Glutamatergic neuron (in vitro differentiated cells): ENCODE measurements at regions not wholly inside any gene's neighbourhood (a gene's known extent, or its start where the extent isn't known, plus 50 kb on each side); places are given as distances from the start of the nearest gene placed in this dataset.

ENCODE experiments used
- DNase-seq: peaks from one replicate; pipeline ENCODE4 v3.0.0; 2022
- H3K27ac Mint-ChIP-seq: one replicate; pipeline ENCODE4 v1.8.0; 2020; ENCODE audit warnings: mild to moderate bottlenecking, mixed read lengths, inconsistent platforms; ENCODE audit not compliant: unreplicated experiment
- H3K27me3 Mint-ChIP-seq: one replicate; pipeline ENCODE4 v1.8.0; 2020; ENCODE audit warnings: mild to moderate bottlenecking, moderate library complexity, mixed read lengths, inconsistent platforms; ENCODE audit not compliant: unreplicated experiment
- H3K36me3 Mint-ChIP-seq: one replicate; pipeline ENCODE4 v1.8.0; 2020; ENCODE audit warnings: mild to moderate bottlenecking, mixed read lengths, inconsistent platforms; ENCODE audit not compliant: unreplicated experiment
- H3K4me1 Mint-ChIP-seq: one replicate; pipeline ENCODE4 v1.8.0; 2020; ENCODE audit warnings: mild to moderate bottlenecking, low read depth, mixed read lengths, inconsistent platforms; ENCODE audit not compliant: unreplicated experiment
- H3K4me3 Mint-ChIP-seq: one replicate; pipeline ENCODE4 v1.8.0; 2020; ENCODE audit warnings: mild to moderate bottlenecking, mixed read lengths, inconsistent platforms; ENCODE audit not compliant: unreplicated experiment
- H3K9me3 Mint-ChIP-seq: one replicate; pipeline ENCODE4 v1.8.0; 2020; ENCODE audit warnings: mild to moderate bottlenecking, moderate library complexity, mixed read lengths, inconsistent platforms; ENCODE audit not compliant: unreplicated experiment
- TF ChIP-seq, protein P1 (sequence below): fragments of 200-600 bp; sonication (generic); IDR thresholded peaks from one replicate; pipeline ENCODE4 v1.5.0; 2021; ENCODE audit not compliant: partially characterized antibody, unreplicated experiment

GRCh38 chr22:26857169-26857568 is 199.8 kb downstream of the MIAT start:
- H3K27ac Mint-ChIP-seq = no peak overlapping the region
- H3K4me1 Mint-ChIP-seq = no peaks in the 10 kb centered on the region
- H3K36me3 Mint-ChIP-seq = no peaks in the 10 kb centered on the region
- DNase-seq = no peak
- TF ChIP-seq, protein P1, sequence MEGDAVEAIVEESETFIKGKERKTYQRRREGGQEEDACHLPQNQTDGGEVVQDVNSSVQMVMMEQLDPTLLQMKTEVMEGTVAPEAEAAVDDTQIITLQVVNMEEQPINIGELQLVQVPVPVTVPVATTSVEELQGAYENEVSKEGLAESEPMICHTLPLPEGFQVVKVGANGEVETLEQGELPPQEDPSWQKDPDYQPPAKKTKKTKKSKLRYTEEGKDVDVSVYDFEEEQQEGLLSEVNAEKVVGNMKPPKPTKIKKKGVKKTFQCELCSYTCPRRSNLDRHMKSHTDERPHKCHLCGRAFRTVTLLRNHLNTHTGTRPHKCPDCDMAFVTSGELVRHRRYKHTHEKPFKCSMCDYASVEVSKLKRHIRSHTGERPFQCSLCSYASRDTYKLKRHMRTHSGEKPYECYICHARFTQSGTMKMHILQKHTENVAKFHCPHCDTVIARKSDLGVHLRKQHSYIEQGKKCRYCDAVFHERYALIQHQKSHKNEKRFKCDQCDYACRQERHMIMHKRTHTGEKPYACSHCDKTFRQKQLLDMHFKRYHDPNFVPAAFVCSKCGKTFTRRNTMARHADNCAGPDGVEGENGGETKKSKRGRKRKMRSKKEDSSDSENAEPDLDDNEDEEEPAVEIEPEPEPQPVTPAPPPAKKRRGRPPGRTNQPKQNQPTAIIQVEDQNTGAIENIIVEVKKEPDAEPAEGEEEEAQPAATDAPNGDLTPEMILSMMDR = no peak
- H3K4me3 Mint-ChIP-seq = no peak overlapping the region
- peaks cover 3% of the 10 kb centered on the region for H3K27me3 Mint-ChIP-seq
- H3K9me3 Mint-ChIP-seq = peaks cover 1% of the 10 kb centered on the region

DNA sequence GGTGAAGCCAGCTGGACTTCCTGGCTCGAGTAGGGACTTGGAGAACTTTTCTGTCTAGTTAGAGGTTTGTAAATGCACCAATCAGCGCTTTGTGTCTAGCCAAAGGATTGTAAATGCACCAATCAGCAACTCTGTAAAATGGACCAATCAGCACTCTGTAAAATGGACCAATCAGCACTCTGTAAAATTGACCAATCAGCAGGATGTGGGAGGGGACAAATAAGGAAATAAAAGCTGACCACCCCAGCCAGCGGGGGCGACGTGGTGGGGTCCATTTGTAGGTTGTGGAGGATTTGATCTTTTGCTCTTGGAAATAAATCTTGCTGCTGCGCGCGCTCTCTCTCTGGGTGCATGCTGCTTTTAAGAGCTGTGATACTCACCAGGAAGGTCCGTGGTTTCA is 202.9 kb downstream of the MIAT start:
- TF ChIP-seq, protein P1 = no peak
- peaks cover 3% of the 10 kb centered on the region for H3K27me3 Mint-ChIP-seq
- no peaks in the 10 kb centered on the region for H3K4me1 Mint-ChIP-seq
- H3K9me3 Mint-ChIP-seq = peaks cover 1% of the 10 kb centered on the region
- H3K36me3 Mint-ChIP-seq = no peaks in the 10 kb centered on the region
- no peak for DNase-seq
- no peak overlapping the region for H3K27ac Mint-ChIP-seq
- no peak overlapping the region for H3K4me3 Mint-ChIP-seq

GRCh38 chr22:26865021-26865420 is 207.6 kb downstream of the MIAT start:
- no peak overlapping the region for H3K4me3 Mint-ChIP-seq
- peaks cover 10% of the 10 kb centered on the region for H3K36me3 Mint-ChIP-seq
- H3K27me3 Mint-ChIP-seq = no peaks in the 10 kb centered on the region
- H3K4me1 Mint-ChIP-seq = no peaks in the 10 kb centered on the region
- H3K27ac Mint-ChIP-seq = no peak overlapping the region
- TF ChIP-seq, protein P1 = no peak
- no peak for DNase-seq
- no peaks in the 10 kb centered on the region for H3K9me3 Mint-ChIP-seq

DNA sequence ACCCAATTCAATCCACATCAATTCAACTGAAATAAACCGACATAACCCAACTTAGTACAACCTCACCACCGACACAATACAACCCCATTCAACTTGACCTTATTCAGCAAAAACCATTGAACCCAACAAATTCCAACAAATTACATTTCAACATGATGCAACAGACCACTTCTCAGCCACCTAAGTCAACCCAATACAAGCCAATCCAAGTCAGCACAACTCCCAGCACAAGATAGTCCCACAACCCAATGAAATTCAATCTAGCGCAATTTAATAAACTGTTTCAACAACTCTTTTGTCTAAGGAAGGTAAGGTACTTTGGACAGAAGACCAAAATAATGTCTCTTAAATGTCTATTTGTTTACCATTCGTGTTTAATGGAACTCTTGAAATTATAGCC is 226.0 kb downstream of the MIAT start:
- no peaks in the 10 kb centered on the region for H3K36me3 Mint-ChIP-seq
- H3K4me3 Mint-ChIP-seq = no peak overlapping the region
- H3K27me3 Mint-ChIP-seq = peaks cover 7% of the 10 kb centered on the region
- no peak overlapping the region for H3K27ac Mint-ChIP-seq
- no peak for DNase-seq
- TF ChIP-seq, protein P1 = no peak
- no peaks in the 10 kb centered on the region for H3K9me3 Mint-ChIP-seq
- H3K4me1 Mint-ChIP-seq = no peaks in the 10 kb centered on the region

DNA sequence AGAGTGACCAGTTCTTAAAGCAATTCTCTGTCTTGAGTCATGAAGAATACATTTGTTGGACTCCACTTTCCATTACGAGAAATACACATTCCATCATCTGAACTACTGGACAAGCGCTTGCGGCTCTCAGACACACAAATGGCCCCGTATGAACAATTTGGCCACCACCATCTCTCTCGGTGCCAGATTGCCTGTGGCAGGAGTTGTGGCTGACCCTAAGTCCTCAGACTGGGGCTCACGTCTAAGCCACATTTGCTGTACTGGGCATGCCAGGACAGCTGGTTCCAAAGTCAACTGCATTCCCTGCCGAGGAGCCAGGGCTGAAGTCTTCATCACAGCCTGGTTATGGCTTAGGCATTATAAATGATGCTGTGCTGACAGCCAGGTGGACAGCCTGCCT is 227.5 kb downstream of the MIAT start:
- no peaks in the 10 kb centered on the region for H3K9me3 Mint-ChIP-seq
- no peaks in the 10 kb centered on the region for H3K36me3 Mint-ChIP-seq
- peaks cover 7% of the 10 kb centered on the region for H3K27me3 Mint-ChIP-seq
- no peak for DNase-seq
- TF ChIP-seq, protein P1 = no peak
- H3K4me1 Mint-ChIP-seq = no peaks in the 10 kb centered on the region
- no peak overlapping the region for H3K27ac Mint-ChIP-seq
- H3K4me3 Mint-ChIP-seq = no peak overlapping the region
